Upper lobe of right lung (tissue), 1 donor: ENCODE measurements at regions not wholly inside any gene's neighbourhood (a gene's known extent, or its start where the extent isn't known, plus 50 kb on each side); places are given as distances from the start of the nearest gene placed in this dataset.

Experiments used
- ATAC-seq: fragments of 200-7000 bp; cut with Tn5 transposase; one replicate; pipeline ENCODE4 v1.9.1; 2020; ENCODE audit warnings: mild to moderate bottlenecking, moderate library complexity
- DNase-seq: peaks from one replicate; pipeline ENCODE4 v3.0.0-alpha.2; 2020
- H3K27ac ChIP-seq: fragments of 200-600 bp; one replicate; pipeline ENCODE4 v1.8.0; 2022
- H3K27me3 ChIP-seq: fragments of 200-600 bp; one replicate; pipeline ENCODE4 v1.8.0; 2022; ENCODE audit warnings: mild to moderate bottlenecking
- H3K36me3 ChIP-seq: fragments of 200-600 bp; one replicate; pipeline ENCODE4 v1.8.0; 2022
- H3K4me1 ChIP-seq: fragments of 200-600 bp; one replicate; pipeline ENCODE4 v1.8.0; 2022
- H3K4me3 ChIP-seq: fragments of 200-600 bp; one replicate; pipeline ENCODE4 v1.8.0; 2022; ENCODE audit warnings: mild to moderate bottlenecking
- H3K9me3 ChIP-seq: fragments of 200-600 bp; one replicate; pipeline ENCODE4 v1.8.0; 2022
- CTCF ChIP-seq: fragments of 200-600 bp; IDR thresholded peaks from one replicate; pipeline ENCODE4 v1.8.0; 2022; ENCODE audit warnings: antibody characterized with exemption
- intact Hi-C: fragments of 100-400 bp; cut with DNase I; formaldehyde crosslinking; loops from one replicate; pipeline ENCODE4 v1.11.0; 2022
- donor health status: DM: no; HTN: yes; CAD: no; lungs with severe emphysema.

GRCh38 chr4:133003169-133003568, 145.9 kb upstream of the PCDH10 start:
- Histone ChIP-seq H3K27me3 (no peaks in the 10 kb centered on the region), H3K9me3 (no peaks in the 10 kb centered on the region), H3K4me1 (no peaks in the 10 kb centered on the region), H3K4me3 (no peak overlapping the region), H3K27ac (no peak overlapping the region), H3K36me3 (no peaks in the 10 kb centered on the region)
- ATAC-seq = no peak
- intact Hi-C loops = no loop called here
- no peak for TF ChIP-seq CTCF
- no peak for DNase-seq

- DNase-seq (no peak), ATAC-seq (no peak)
- Histone ChIP-seq H3K9me3 (no peaks in the 10 kb centered on the region), H3K4me3 (no peak overlapping the region), H3K27me3 (no peaks in the 10 kb centered on the region), H3K4me1 (no peaks in the 10 kb centered on the region), H3K27ac (no peak overlapping the region), H3K36me3 (no peaks in the 10 kb centered on the region)
- no peak for TF ChIP-seq CTCF
- intact Hi-C loops = no loop called here
Observed at GRCh38 chr4:133014473-133015135, 134.5 kb upstream of the PCDH10 start.

DNA sequence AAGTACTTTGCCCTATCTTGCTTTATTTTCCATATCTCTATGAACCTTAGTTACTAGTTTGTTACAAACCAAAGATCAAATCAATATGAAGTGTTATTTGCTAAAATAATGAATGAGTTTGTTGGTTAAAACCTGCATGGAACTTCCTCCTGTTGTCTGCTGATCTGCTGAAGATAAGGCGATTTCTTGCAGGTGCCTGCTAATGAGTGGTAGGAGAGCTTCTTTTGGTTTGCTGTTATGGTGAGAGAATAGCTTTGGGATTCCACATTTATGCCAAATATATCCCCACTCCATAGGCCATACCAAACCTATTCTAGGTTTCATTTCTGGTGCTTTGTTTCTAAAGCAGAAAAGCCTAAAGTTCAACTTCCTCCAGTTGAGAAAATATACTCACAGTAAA, 103.8 kb upstream of the PCDH10 start:
- Histone ChIP-seq H3K27ac (no peak overlapping the region), H3K36me3 (no peaks in the 10 kb centered on the region), H3K4me3 (no peak overlapping the region), H3K4me1 (no peaks in the 10 kb centered on the region), H3K27me3 (no peaks in the 10 kb centered on the region), H3K9me3 (no peaks in the 10 kb centered on the region)
- intact Hi-C loops = no loop called here
- DNase-seq (no peak), ATAC-seq (no peak)
- TF ChIP-seq CTCF = no peak

- no peak overlapping the region for H3K27ac ChIP-seq
- intact Hi-C loops = no loop called here
- no peaks in the 10 kb centered on the region for H3K36me3 ChIP-seq
- ATAC-seq (peak; percentile 17), DNase-seq (no peak)
- H3K4me1 ChIP-seq = no peaks in the 10 kb centered on the region
- no peaks in the 10 kb centered on the region for H3K9me3 ChIP-seq
- H3K4me3 ChIP-seq = no peak overlapping the region
- no peak for TF ChIP-seq CTCF
- no peaks in the 10 kb centered on the region for H3K27me3 ChIP-seq
Observed at GRCh38 chr4:133046156-133046555, 102.9 kb upstream of the PCDH10 start.

GRCh38 chr4:133058701-133059100, 90.4 kb upstream of the PCDH10 start:
- no peak for ATAC-seq
- Histone ChIP-seq H3K27me3 (no peaks in the 10 kb centered on the region), H3K4me1 (no peaks in the 10 kb centered on the region), H3K9me3 (no peaks in the 10 kb centered on the region), H3K4me3 (no peak overlapping the region), H3K36me3 (no peaks in the 10 kb centered on the region), H3K27ac (no peak overlapping the region)
- no peak for DNase-seq
- intact Hi-C loops = no loop called here
- TF ChIP-seq CTCF = no peak

DNA sequence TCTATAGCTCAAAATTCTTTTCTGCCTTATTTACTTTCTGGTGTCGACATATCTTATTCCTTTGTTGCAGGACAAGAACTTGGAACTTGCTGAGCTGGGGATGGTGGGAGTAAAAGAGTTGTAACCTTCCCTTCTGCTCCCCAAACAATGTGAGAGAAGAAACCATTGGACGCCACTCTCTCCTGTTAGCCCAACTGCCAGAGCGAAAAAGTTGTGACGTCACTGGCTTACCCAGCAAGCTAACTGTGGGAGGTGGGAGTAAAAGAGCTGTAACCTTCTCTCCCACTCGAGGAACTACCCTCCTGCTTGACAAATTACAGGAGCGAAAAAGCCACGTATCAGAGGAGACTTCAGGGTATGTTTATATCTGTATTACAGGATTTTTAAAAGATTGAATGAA, 90.0 kb upstream of the PCDH10 start:
- H3K27ac ChIP-seq = no peak overlapping the region
- intact Hi-C loops = no loop called here
- ATAC-seq = no peak

More for the DNA sequence above, 90.0 kb upstream of the PCDH10 start:
- H3K27me3 ChIP-seq = no peaks in the 10 kb centered on the region
- H3K4me1 ChIP-seq = no peaks in the 10 kb centered on the region
- no peak overlapping the region for H3K4me3 ChIP-seq
- no peaks in the 10 kb centered on the region for H3K36me3 ChIP-seq
- H3K9me3 ChIP-seq = no peaks in the 10 kb centered on the region
- TF ChIP-seq CTCF = no peak
- no peak for DNase-seq
